Epithelial cell of esophagus (primary cell): ENCODE measurements at regions not wholly inside any gene's neighbourhood (a gene's known extent, or its start where the extent isn't known, plus 50 kb on each side); places are given as distances from the start of the nearest gene placed in this dataset.

ENCODE experiments used
- DNase-seq: peaks from one replicate; pipeline ENCODE4 v3.0.0; 2010; ENCODE audit warnings: low read depth
- H3K4me3 ChIP-seq: 2 replicates; pipeline ENCODE4 v1.5.1; 2011; ENCODE audit warnings: mild to moderate bottlenecking, low read length, control low read depth
- CTCF ChIP-seq: IDR thresholded peaks from 2 replicates; pipeline ENCODE4 v1.5.1; 2011; ENCODE audit warnings: low read depth, mild to moderate bottlenecking, low read length, control low read depth, inconsistent platforms; ENCODE audit not compliant: insufficient read depth; ENCODE audit errors: missing control alignments

DNA sequence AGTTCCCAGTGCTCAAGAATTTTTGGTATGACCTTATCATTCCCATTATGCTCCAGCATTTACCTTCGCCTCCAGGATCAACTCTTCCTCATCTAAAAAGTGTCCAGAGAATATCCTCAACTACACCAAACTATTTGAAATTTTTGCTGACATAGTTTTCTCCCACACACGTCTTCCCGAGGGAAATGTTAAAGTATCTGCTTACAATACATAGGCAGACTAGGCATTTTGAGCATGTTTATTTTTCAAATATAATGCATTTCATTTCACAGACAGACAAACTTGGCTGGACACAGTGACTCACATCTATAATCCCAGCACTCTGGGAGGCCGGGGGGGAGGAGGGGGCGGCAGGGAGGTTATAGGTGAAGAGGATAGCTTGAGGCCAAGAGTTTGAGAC lies 177.1 kb upstream of the TRIM24 start:
- no peak overlapping the region for H3K4me3 ChIP-seq
- no peak for DNase-seq
- no peak for TF ChIP-seq CTCF

- H3K4me3 ChIP-seq, result no peak overlapping the region
- no peak for DNase-seq
- no peak for TF ChIP-seq CTCF
Observed at GRCh38 chr7:138285129-138285528, 174.9 kb upstream of the TRIM24 start.

DNA sequence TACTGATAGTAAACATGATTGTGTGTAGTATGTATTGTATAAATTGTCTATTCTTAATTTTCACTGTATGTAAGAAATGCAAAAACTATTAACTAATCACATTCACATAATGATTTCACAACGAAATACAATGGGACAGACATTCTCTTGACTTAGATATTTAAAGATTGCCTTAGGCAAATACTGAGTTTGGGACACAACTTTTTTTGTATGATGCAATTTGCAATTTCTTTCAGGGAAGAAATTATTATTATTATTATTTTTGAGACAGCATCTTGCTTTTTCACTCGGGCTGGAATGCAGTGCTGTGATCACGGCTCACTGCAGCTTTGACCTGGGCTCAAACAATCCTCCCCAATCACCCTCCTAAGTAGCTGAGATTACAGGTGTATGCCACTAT lies 173.2 kb upstream of the TRIM24 start:
- TF ChIP-seq CTCF, result no peak
- DNase-seq, result no peak
- H3K4me3 ChIP-seq, result no peak overlapping the region

GRCh38 chr7:138287549-138287948 lies 172.5 kb upstream of the TRIM24 start:
- H3K4me3 ChIP-seq, result no peak overlapping the region
- TF ChIP-seq CTCF, result no peak
- DNase-seq, result no peak

DNA sequence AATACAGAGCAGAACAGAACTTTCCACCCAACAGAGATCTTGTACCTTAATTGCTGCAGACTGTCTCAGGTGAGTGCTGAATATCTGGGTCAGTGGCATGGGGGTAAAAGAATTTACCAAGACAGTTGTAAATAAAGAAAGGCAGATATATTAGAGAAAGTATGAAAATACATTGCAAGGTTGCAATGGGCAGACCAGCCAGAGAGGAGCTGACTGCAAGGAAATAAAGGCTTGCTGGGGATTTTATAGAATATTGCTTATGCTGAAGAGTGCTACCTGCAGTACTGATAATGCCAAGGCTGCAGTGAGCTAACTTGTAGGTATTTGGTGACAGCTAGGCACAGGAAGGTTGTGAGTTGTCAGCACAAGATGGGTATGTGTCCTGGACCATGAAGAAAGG lies 171.0 kb upstream of the TRIM24 start:
- no peak overlapping the region for H3K4me3 ChIP-seq
- DNase-seq, result no peak
- TF ChIP-seq CTCF, result no peak

GRCh38 chr7:138289864-138290263 lies 170.2 kb upstream of the TRIM24 start:
- H3K4me3 ChIP-seq, result no peak overlapping the region
- TF ChIP-seq CTCF, result no peak
- DNase-seq, result no peak

DNA sequence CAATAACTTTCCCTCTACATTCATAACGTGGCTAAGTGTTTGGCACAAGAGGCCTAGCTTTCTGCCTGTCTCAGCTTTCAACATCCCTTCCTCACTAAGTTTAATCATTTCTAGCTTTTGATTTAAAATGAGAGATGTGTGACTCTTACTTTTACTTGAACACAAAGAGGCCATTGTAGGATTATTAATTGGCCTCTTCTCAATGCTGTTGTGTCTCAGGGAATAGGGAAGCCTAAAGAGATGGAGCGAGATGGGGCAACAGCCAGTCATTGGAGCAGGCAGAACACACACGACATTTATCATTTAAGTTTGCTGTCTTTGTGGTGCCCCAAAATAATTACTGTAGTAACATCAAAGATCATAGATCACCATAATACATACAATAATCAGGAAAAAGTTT lies 167.1 kb upstream of the TRIM24 start:
- no peak for TF ChIP-seq CTCF
- no peak overlapping the region for H3K4me3 ChIP-seq
- DNase-seq, result no peak
